ENCODE measurements at regions not wholly inside any gene's neighbourhood (a gene's known extent, or its start where the extent isn't known, plus 50 kb on each side); places are given as distances from the start of the nearest gene placed in this dataset.

DNA sequence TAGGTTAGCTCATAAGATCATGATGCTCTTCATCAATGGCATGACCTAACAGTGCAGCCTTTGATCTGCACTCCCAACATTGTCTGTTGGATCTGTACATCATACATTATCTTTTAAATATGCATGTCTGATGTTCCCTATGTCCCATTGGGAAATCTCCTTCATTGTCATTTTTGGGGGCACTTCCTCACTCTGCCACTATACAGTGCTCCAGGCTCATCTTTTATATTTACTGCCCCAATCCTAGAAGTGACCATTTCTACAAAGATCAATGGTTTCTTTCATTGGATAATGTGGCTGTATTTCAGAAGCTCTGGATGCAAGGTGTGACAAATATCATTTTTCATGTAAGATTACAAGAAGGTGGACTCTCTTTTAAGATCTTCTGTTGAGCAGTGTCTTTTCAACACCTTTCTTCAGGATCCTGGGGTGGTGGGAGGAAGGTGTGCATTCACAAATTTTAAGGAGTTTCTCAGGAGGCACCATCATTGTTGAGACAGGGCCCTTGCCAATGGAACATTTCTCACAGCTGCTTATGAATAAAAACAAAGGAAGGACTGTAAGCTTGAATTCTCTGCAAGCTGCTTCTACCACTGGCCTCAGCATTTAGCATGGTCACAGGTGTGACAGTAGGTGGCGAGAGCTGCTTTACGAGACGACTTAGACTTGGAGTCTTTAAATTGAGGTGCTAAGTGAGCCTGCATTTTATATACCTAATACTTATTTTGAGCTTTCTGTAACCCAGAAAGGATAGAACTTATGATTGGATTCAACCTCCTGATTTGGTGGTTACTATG is 403.0 kb downstream of the LMO7 start:
- Histone ChIP-seq H3K36me3 (ENCODE audit: low read depth, missing control alignments) (no peaks in the 10 kb centered on the region), H3K27ac (no peak overlapping the region), H3K4me1 (no peaks in the 10 kb centered on the region), H3K27me3 (no peaks in the 10 kb centered on the region), H3K4me3 (no peak overlapping the region), H3K9me3 (no peaks in the 10 kb centered on the region)
- intact Hi-C loops (cut with DNase I; ENCODE audit: low total_unique reads): no loop called here
- TF ChIP-seq, protein P1, sequence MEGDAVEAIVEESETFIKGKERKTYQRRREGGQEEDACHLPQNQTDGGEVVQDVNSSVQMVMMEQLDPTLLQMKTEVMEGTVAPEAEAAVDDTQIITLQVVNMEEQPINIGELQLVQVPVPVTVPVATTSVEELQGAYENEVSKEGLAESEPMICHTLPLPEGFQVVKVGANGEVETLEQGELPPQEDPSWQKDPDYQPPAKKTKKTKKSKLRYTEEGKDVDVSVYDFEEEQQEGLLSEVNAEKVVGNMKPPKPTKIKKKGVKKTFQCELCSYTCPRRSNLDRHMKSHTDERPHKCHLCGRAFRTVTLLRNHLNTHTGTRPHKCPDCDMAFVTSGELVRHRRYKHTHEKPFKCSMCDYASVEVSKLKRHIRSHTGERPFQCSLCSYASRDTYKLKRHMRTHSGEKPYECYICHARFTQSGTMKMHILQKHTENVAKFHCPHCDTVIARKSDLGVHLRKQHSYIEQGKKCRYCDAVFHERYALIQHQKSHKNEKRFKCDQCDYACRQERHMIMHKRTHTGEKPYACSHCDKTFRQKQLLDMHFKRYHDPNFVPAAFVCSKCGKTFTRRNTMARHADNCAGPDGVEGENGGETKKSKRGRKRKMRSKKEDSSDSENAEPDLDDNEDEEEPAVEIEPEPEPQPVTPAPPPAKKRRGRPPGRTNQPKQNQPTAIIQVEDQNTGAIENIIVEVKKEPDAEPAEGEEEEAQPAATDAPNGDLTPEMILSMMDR (IDR thresholded peaks at IDR 0.05): no peak
- TF ChIP-seq POLR2A (IDR thresholded peaks at IDR 0.05): no peak
- DNase-seq: no peak
- whole genome bisulfite sequencing, 2 donors: 82% methylated on average over 3 of the region's 3 CpGs

DNA sequence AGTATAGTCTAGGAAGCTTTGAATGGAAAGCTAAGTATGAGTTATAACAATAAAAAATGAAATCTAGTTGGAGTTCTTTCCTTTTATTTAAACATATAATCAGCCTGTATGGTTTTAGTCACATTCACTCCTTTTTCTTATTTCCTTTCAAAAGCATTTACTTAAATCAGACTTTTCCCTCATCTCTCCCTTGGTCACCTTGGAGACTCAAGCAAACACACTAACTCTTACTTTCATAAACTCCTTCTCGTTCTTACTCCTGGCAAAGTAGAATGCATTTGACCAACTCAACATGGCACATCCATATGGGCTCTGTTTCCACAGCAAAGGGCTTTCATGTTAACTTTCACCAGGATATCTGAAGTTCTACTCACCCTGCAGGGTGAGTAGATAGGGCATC is 400.0 kb downstream of the LMO7 start:
- Histone ChIP-seq H3K36me3 (ENCODE audit: low read depth, missing control alignments) (no peaks in the 10 kb centered on the region), H3K27ac (no peak overlapping the region), H3K4me1 (no peaks in the 10 kb centered on the region), H3K4me3 (no peak overlapping the region), H3K27me3 (no peaks in the 10 kb centered on the region), H3K9me3 (no peaks in the 10 kb centered on the region)
- DNase-seq: no peak
- WGBS, 2 donors: 88 to 89% methylated on average over 1 of the region's 1 CpG
- TF ChIP-seq, protein P1 (IDR thresholded peaks at IDR 0.05): no peak
- no peak for TF ChIP-seq POLR2A (IDR thresholded peaks at IDR 0.05)
- intact Hi-C loops (cut with DNase I; ENCODE audit: low total_unique reads): no loop called here

DNA sequence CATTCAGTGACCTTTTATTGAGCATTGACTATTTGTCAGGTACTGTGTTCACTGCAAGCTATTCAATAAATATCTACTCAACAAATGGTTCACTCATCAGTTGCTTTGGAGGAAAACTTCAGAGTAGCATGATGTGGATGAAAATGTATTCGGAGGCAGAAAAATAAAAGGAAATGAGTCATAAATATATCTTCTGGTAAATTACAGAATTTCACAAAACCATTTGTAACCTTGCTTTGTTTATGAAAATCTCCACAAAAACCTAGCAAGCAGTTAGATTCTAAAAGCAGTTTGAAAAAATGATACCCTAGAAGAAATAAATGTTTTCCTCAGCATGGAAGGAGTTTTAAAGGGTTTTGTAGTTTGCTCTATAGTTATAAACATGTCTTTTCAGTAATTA is 399.6 kb downstream of the LMO7 start:
- Histone ChIP-seq H3K4me3 (no peak overlapping the region), H3K36me3 (ENCODE audit: low read depth, missing control alignments) (no peaks in the 10 kb centered on the region), H3K9me3 (no peaks in the 10 kb centered on the region), H3K27ac (no peak overlapping the region), H3K27me3 (no peaks in the 10 kb centered on the region), H3K4me1 (no peaks in the 10 kb centered on the region)
- DNase-seq: no peak
- TF ChIP-seq, protein P1 (IDR thresholded peaks at IDR 0.05): no peak
- TF ChIP-seq POLR2A (IDR thresholded peaks at IDR 0.05): no peak
- intact Hi-C loops (cut with DNase I; ENCODE audit: low total_unique reads): no loop called here
- WGBS, 2 donors: 83 to 86% methylated on average over 1 of the region's 1 CpG

DNA sequence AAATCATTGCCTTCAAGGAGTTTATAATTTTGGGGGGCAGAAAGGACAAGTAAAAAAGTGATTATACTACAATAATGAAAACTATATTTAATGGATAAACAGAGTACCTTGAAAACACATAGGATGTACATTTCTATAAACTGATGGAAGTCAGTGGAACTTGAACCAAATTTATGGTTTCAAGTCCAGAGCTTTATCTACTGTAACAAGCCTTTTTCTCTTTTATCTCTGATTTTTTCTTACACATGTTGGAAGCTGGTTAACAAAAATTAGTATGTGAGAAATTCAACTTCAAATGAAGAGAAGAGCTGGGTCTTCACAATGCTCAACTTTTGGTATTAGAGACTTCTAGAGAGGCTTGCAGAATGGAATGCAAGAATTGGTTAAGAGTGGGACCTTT is 393.6 kb downstream of the LMO7 start:
- TF ChIP-seq, protein P1 (IDR thresholded peaks at IDR 0.05): no peak
- TF ChIP-seq POLR2A (IDR thresholded peaks at IDR 0.05): no peak
- H3K4me3 ChIP-seq: no peak overlapping the region

DNA sequence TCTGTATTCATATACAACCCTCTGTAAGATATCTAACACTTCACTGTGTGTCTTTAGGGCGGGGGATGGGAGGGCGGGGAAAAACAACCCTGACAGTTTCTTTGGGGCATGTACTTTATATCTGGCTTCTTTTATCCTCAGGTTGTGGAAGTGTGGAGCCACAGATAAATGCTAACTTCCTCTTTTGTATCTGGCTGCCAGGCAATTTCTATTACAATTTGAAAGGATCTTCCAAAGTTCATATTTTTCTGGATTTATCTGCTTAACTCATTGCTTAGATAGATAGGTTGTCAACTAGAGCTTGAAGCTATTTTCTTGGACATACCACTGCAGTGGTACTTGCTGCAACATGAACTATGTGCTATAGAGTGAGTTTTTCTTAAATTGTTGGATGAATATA is 393.0 kb downstream of the LMO7 start:
- H3K4me1 ChIP-seq: no peaks in the 10 kb centered on the region
- no peaks in the 10 kb centered on the region for H3K9me3 ChIP-seq
- TF ChIP-seq, protein P1 (IDR thresholded peaks at IDR 0.05): no peak
- no peaks in the 10 kb centered on the region for H3K36me3 ChIP-seq (ENCODE audit: low read depth, missing control alignments)
- no peak for DNase-seq
- 81 to 83% methylated on average over 2 of the region's 2 CpGs for WGBS, 2 donors
- H3K4me3 ChIP-seq: no peak overlapping the region
- no peaks in the 10 kb centered on the region for H3K27me3 ChIP-seq
- no peak overlapping the region for H3K27ac ChIP-seq
- intact Hi-C loops (cut with DNase I; ENCODE audit: low total_unique reads): no loop called here

More for the DNA sequence above, 393.6 kb downstream of the LMO7 start:
- Histone ChIP-seq H3K4me1 (no peaks in the 10 kb centered on the region), H3K36me3 (ENCODE audit: low read depth, missing control alignments) (no peaks in the 10 kb centered on the region), H3K27ac (no peak overlapping the region), H3K27me3 (no peaks in the 10 kb centered on the region), H3K9me3 (no peaks in the 10 kb centered on the region)
- no peak for DNase-seq
- intact Hi-C loops (cut with DNase I; ENCODE audit: low total_unique reads): no loop called here

Data from testis (tissue), 2 donors.